GM23338 (cell line): ENCODE measurements at regions not wholly inside any gene's neighbourhood (a gene's known extent, or its start where the extent isn't known, plus 50 kb on each side); places are given as distances from the start of the nearest gene placed in this dataset.

Experiments used
- ATAC-seq: fragments of 200-7000 bp; cut with Tn5 transposase; 3 replicates; pipeline ENCODE4 v1.9.1; 2020
- DNase-seq: peaks from one replicate; pipeline ENCODE4 v3.0.0-alpha.2; 2015; ENCODE audit warnings: low spot score
- H2AFZ ChIP-seq: fragments of 200-600 bp; sonication (generic); 2 replicates; pipeline ENCODE4 v1.8.0; 2016; ENCODE audit warnings: antibody characterized with exemption, mild to moderate bottlenecking, moderate library complexity
- H3F3A ChIP-seq: fragments of 200-600 bp; sonication (generic); replicated peaks from 2 replicates; pipeline ENCODE4 v1.8.0; 2017; ENCODE audit warnings: antibody characterized with exemption, mixed run types, low read depth
- H3K27ac ChIP-seq: fragments of 200-600 bp; sonication (generic); 2 replicates; pipeline ENCODE4 v1.6.1; 2016; ENCODE audit warnings: low read depth
- H3K27me3 ChIP-seq: fragments of 200-600 bp; sonication (generic); 2 replicates; pipeline ENCODE4 v1.8.0; 2016; ENCODE audit warnings: mild to moderate bottlenecking, mixed run types, moderate library complexity; ENCODE audit not compliant: insufficient read depth
- H3K36me3 ChIP-seq: fragments of 200-600 bp; sonication (generic); 2 replicates; pipeline ENCODE4 v1.8.0; 2016; ENCODE audit warnings: mild to moderate bottlenecking; ENCODE audit not compliant: insufficient read depth
- H3K4me1 ChIP-seq: fragments of 200-600 bp; sonication (generic); 2 replicates; pipeline ENCODE4 v1.8.0; 2016; ENCODE audit warnings: mild to moderate bottlenecking, moderate library complexity; ENCODE audit not compliant: insufficient read depth
- H3K4me2 ChIP-seq: fragments of 200-600 bp; sonication (generic); 2 replicates; pipeline ENCODE4 v1.7.1; 2017; ENCODE audit warnings: mixed run types
- H3K4me3 ChIP-seq: fragments of 200-600 bp; sonication (generic); 2 replicates; pipeline ENCODE4 v1.6.1; 2016; ENCODE audit warnings: mixed run types
- H3K79me2 ChIP-seq: fragments of 200-600 bp; sonication (generic); replicated peaks from 2 replicates; pipeline ENCODE4 v1.8.0; 2017; ENCODE audit warnings: mild to moderate bottlenecking; ENCODE audit not compliant: insufficient read depth
- H3K9me2 ChIP-seq: fragments of 200-600 bp; sonication (generic); 2 replicates; pipeline ENCODE4 v1.8.0; 2017; ENCODE audit not compliant: insufficient read depth
- H4K20me1 ChIP-seq: fragments of 200-600 bp; sonication (generic); replicated peaks from 2 replicates; pipeline ENCODE4 v1.8.0; 2017; ENCODE audit warnings: mild to moderate bottlenecking; ENCODE audit not compliant: insufficient read depth
- H3K27ac Mint-ChIP-seq: 2 replicates; pipeline ENCODE4 v1.8.0; 2020; ENCODE audit warnings: inconsistent platforms, mild to moderate bottlenecking, moderate library complexity, mixed read lengths
- H3K27me3 Mint-ChIP-seq: 3 replicates; pipeline ENCODE4 v1.8.0; 2022; ENCODE audit warnings: low read depth, mild to moderate bottlenecking, moderate library complexity, mixed read lengths, inconsistent platforms; ENCODE audit not compliant: insufficient read depth, poor library complexity
- H3K36me3 Mint-ChIP-seq: 3 replicates; pipeline ENCODE4 v1.8.0; 2021; ENCODE audit warnings: low read depth, mild to moderate bottlenecking, inconsistent platforms, moderate library complexity, mixed read lengths
- H3K4me1 Mint-ChIP-seq: 3 replicates; pipeline ENCODE4 v1.8.0; 2020; ENCODE audit warnings: mild to moderate bottlenecking, inconsistent platforms, mixed read lengths
- H3K4me3 Mint-ChIP-seq: 3 replicates; pipeline ENCODE4 v1.8.0; 2021; ENCODE audit warnings: moderate library complexity, mild to moderate bottlenecking, inconsistent platforms, mixed read lengths
- H3K9me3 Mint-ChIP-seq: 3 replicates; pipeline ENCODE4 v1.8.0; 2020; ENCODE audit warnings: moderate library complexity, mild to moderate bottlenecking, inconsistent platforms, mixed read lengths
- CTCF ChIP-seq, 2 experiments: fragments of 200-600 bp in 1 of 2; sonication (generic) in 1 of 2; conservative IDR thresholded peaks; 2 replicates each; pipeline versions ENCODE4 v1.5.1 to v1.6.1; 2016 to 2017; ENCODE audit warnings: antibody characterized with exemption in 2 of 2, low read depth in 2 of 2, mild to moderate bottlenecking in 2 of 2, moderate library complexity in 1 of 2
- EZH2 ChIP-seq: fragments of 200-600 bp; sonication (generic); IDR thresholded peaks from one replicate; pipeline ENCODE4 v1.8.0; 2017; ENCODE audit warnings: antibody characterized with exemption, mild to moderate bottlenecking, low read depth; ENCODE audit not compliant: unreplicated experiment
- EZH2phosphoT487 ChIP-seq: fragments of 200-600 bp; sonication (generic); IDR thresholded peaks from one replicate; pipeline ENCODE4 v1.8.1; 2018; ENCODE audit warnings: antibody characterized with exemption; ENCODE audit not compliant: unreplicated experiment
- JUNB ChIP-seq: IDR thresholded peaks from one replicate; pipeline ENCODE4 v1.6.1; 2016; ENCODE audit warnings: antibody characterized with exemption; ENCODE audit not compliant: unreplicated experiment
- NANOG ChIP-seq: IDR thresholded peaks from 2 replicates; pipeline ENCODE4 v1.6.1; 2016; ENCODE audit warnings: antibody characterized with exemption, borderline replicate concordance
- POLR2AphosphoS5 ChIP-seq: IDR thresholded peaks from 2 replicates; pipeline ENCODE4 v1.6.1; 2016; ENCODE audit warnings: antibody characterized with exemption, low read depth
- REST ChIP-seq: IDR thresholded peaks from one replicate; pipeline ENCODE4 v1.6.1; 2018; ENCODE audit warnings: antibody characterized with exemption; ENCODE audit not compliant: unreplicated experiment
- ZNF114 ChIP-seq: fragments of 250-450 bp; sonication (Bioruptor Pico); IDR thresholded peaks from 2 replicates; pipeline ENCODE4 v1.5.0; 2020; ENCODE audit warnings: mild to moderate bottlenecking, moderate library complexity
- ZNF331 ChIP-seq: fragments of 250-450 bp; sonication (Bioruptor Pico); IDR thresholded peaks from 2 replicates; pipeline ENCODE4 v1.5.0; 2020; ENCODE audit warnings: low read depth, mild to moderate bottlenecking, moderate library complexity
- ZNF462 ChIP-seq: fragments of 250-450 bp; sonication (Bioruptor Pico); IDR thresholded peaks from 2 replicates; pipeline ENCODE4 v1.5.0; 2020; ENCODE audit warnings: mild to moderate bottlenecking, moderate library complexity

GRCh38 chr6:104349191-104349590, 510.5 kb downstream of the HACE1 start (continued):
- TF ChIP-seq REST = no peak
- TF ChIP-seq ZNF331 (CRISPR knock-in tag) = no peak
- TF ChIP-seq NANOG = no peak
- no peak for TF ChIP-seq EZH2

GRCh38 chr6:104344223-104344622, 515.5 kb downstream of the HACE1 start:
- no peak for ATAC-seq
- Mint-ChIP-seq H3K36me3 (peaks cover 6% of the 10 kb centered on the region; the same call in 1 of the 3 replicates), H3K27me3 (no peaks in the 10 kb centered on the region), H3K27ac (no peak overlapping the region), H3K4me3 (no peak overlapping the region), H3K4me1 (peaks cover 5% of the 10 kb centered on the region; the same call in 1 of the 3 replicates), H3K9me3 (peaks cover 15% of the 10 kb centered on the region; the same call in 2 of the 3 replicates)
- Histone ChIP-seq H3K79me2 (no peaks in the 10 kb centered on the region), H3K27me3 (no peaks in the 10 kb centered on the region), H3F3A (no peaks in the 10 kb centered on the region), H3K36me3 (no peaks in the 10 kb centered on the region), H3K9me2 (peaks cover 6% of the 10 kb centered on the region; the same call in 1 of the 2 replicates), H2AFZ (no peak overlapping the region), H3K4me2 (no peak overlapping the region), H3K4me1 (no peaks in the 10 kb centered on the region), H3K27ac (no peak overlapping the region), H4K20me1 (no peaks in the 10 kb centered on the region), H3K4me3 (no peak overlapping the region)
- DNase-seq = no peak
- TF ChIP-seq JUNB (no peak), EZH2phosphoT487 (no peak), REST (no peak), POLR2AphosphoS5 (no peak), CTCF (conservative IDR thresholded peaks at IDR 0.05; ENCODE audit: low read depth in 2 of 2) (no peak), ZNF462 (no peak), ZNF114 (CRISPR knock-in tag) (no peak), NANOG (no peak), ZNF331 (CRISPR knock-in tag) (no peak)
